ENCODE measurements at regions not wholly inside any gene's neighbourhood (a gene's known extent, or its start where the extent isn't known, plus 50 kb on each side); places are given as distances from the start of the nearest gene placed in this dataset.
"Not testable (repeated sequence)": the region's sequence is repeated elsewhere in the genome, so short reads cannot be mapped to it uniquely, and the experiment has no call there.

- no peak overlapping the region for H3K4me3 ChIP-seq (ENCODE audit: control insufficient read depth, low read depth, low read length)
- DNase-seq (ENCODE audit: low read depth), result peak; percentile 75
- TF ChIP-seq CTCF (conservative IDR thresholded peaks at IDR 0.05; ENCODE audit: control insufficient read depth, insufficient read depth, low read depth, low read length), result no peak
These were observed 83.6 kb upstream of the BLID start for GRCh38 chr11:122199661-122200060.

- TF ChIP-seq CTCF (conservative IDR thresholded peaks at IDR 0.05; ENCODE audit: control insufficient read depth, insufficient read depth, low read depth, low read length), result no peak
- no peak overlapping the region for H3K4me3 ChIP-seq (ENCODE audit: control insufficient read depth, low read depth, low read length)
- DNase-seq (ENCODE audit: low read depth), result no peak
These were observed 82.4 kb upstream of the BLID start for GRCh38 chr11:122198291-122198983.

GRCh38 chr11:122197066-122197987 lies 81.3 kb upstream of the BLID start:
- TF ChIP-seq CTCF (conservative IDR thresholded peaks at IDR 0.05; ENCODE audit: control insufficient read depth, insufficient read depth, low read depth, low read length), result no peak
- H3K4me3 ChIP-seq (ENCODE audit: control insufficient read depth, low read depth, low read length), result no peak overlapping the region
- peak; percentile 99 for DNase-seq (ENCODE audit: low read depth)

GRCh38 chr11:122195790-122196189 lies 79.8 kb upstream of the BLID start:
- no peak for TF ChIP-seq CTCF (conservative IDR thresholded peaks at IDR 0.05; ENCODE audit: control insufficient read depth, insufficient read depth, low read depth, low read length)
- no peak for DNase-seq (ENCODE audit: low read depth)

GRCh38 chr11:122193881-122194480 lies 78.0 kb upstream of the BLID start:
- not testable (repeated sequence) for H3K4me3 ChIP-seq (ENCODE audit: control insufficient read depth, low read depth, low read length)
- peak; percentile 49 for DNase-seq (ENCODE audit: low read depth)

More at GRCh38 chr11:122195790-122196189, 79.8 kb upstream of the BLID start:
- H3K4me3 ChIP-seq (ENCODE audit: control insufficient read depth, low read depth, low read length), result no peak overlapping the region

- H3K4me3 ChIP-seq (ENCODE audit: control insufficient read depth, low read depth, low read length), result no peak overlapping the region
- no peak for DNase-seq (ENCODE audit: low read depth)
- no peak for TF ChIP-seq CTCF (conservative IDR thresholded peaks at IDR 0.05; ENCODE audit: control insufficient read depth, insufficient read depth, low read depth, low read length)
These were observed 77.4 kb upstream of the BLID start for GRCh38 chr11:122193457-122193856.

Measured in fibroblast of mammary gland (primary cell).